ENCODE measurements at regions not wholly inside any gene's neighbourhood (a gene's known extent, or its start where the extent isn't known, plus 50 kb on each side); places are given as distances from the start of the nearest gene placed in this dataset.

GRCh38 chr6:164216368-164216767 lies 801.9 kb downstream of the QKI start:
- H3K4me3 ChIP-seq: peak overlapping the region in 3 of 4 donors; percentile 1 to 24 (median 18)
- no peak overlapping the region for H3K27ac ChIP-seq
- H3K4me1 ChIP-seq: peaks cover 0 to 4% of the 10 kb centered on the region in 2 donors
- intact Hi-C loops (cut with DNase I; ENCODE audit: low total_unique reads): no loop called here
- in situ Hi-C loops (cut with MboI; ENCODE audit: low sequenced_read_pairs in 4 of 4): no loop called here
- TF ChIP-seq, protein P1, sequence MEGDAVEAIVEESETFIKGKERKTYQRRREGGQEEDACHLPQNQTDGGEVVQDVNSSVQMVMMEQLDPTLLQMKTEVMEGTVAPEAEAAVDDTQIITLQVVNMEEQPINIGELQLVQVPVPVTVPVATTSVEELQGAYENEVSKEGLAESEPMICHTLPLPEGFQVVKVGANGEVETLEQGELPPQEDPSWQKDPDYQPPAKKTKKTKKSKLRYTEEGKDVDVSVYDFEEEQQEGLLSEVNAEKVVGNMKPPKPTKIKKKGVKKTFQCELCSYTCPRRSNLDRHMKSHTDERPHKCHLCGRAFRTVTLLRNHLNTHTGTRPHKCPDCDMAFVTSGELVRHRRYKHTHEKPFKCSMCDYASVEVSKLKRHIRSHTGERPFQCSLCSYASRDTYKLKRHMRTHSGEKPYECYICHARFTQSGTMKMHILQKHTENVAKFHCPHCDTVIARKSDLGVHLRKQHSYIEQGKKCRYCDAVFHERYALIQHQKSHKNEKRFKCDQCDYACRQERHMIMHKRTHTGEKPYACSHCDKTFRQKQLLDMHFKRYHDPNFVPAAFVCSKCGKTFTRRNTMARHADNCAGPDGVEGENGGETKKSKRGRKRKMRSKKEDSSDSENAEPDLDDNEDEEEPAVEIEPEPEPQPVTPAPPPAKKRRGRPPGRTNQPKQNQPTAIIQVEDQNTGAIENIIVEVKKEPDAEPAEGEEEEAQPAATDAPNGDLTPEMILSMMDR (IDR thresholded peaks at IDR 0.05 in 4 of 5, conservative IDR thresholded peaks at IDR 0.05 in 1 of 5): peak in 2 of 5 experiments; percentile 28 to 31
- TF ChIP-seq POLR2A (IDR thresholded peaks at IDR 0.05): no peak
- ATAC-seq: peak; percentile 26 to 27
- H3K9me3 ChIP-seq: no peaks in the 10 kb centered on the region
- H3K36me3 ChIP-seq: no peaks in the 10 kb centered on the region
- H3K27me3 ChIP-seq: no peaks in the 10 kb centered on the region
- no peak for DNase-seq

GRCh38 chr6:164214066-164214465 lies 799.5 kb downstream of the QKI start:
- Histone ChIP-seq H3K4me3 (no peak overlapping the region), H3K27me3 (no peaks in the 10 kb centered on the region), H3K4me1 (peaks cover 0 to 4% of the 10 kb centered on the region in 2 donors), H3K9me3 (no peaks in the 10 kb centered on the region), H3K27ac (no peak overlapping the region), H3K36me3 (no peaks in the 10 kb centered on the region)
- intact Hi-C loops (cut with DNase I; ENCODE audit: low total_unique reads): no loop called here
- TF ChIP-seq POLR2A (IDR thresholded peaks at IDR 0.05): no peak
- TF ChIP-seq, protein P1 (IDR thresholded peaks at IDR 0.05 in 4 of 5, conservative IDR thresholded peaks at IDR 0.05 in 1 of 5): no peak
- in situ Hi-C loops (cut with MboI; ENCODE audit: low sequenced_read_pairs in 4 of 4): no loop called here
- ATAC-seq: no peak
- no peak for DNase-seq

DNA sequence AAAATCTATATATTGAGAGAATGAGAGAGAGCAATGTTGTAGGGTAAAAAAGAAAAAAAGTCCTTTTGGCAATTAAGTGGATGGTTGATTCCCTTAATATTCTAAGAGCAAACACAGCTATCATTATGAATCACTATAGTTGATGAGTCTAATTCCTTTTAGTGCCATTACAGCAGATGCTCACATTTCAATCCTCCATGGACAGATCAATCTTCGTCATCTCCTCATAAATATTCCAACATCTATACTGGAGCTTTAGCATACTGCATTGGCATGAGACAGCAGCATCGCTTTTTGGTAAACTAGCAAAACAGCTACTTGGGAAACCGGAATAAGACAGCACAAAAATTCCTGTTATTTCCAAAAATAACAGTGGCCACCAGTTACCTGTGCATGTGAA lies 796.7 kb downstream of the QKI start:
- ATAC-seq (no peak), DNase-seq (no peak)
- Histone ChIP-seq H3K36me3 (no peaks in the 10 kb centered on the region), H3K27ac (no peak overlapping the region), H3K9me3 (no peaks in the 10 kb centered on the region), H3K4me1 (peaks cover 0 to under 1% of the 10 kb centered on the region in 2 donors), H3K27me3 (no peaks in the 10 kb centered on the region), H3K4me3 (no peak overlapping the region)
- no peak for TF ChIP-seq POLR2A (IDR thresholded peaks at IDR 0.05)
- TF ChIP-seq, protein P1 (IDR thresholded peaks at IDR 0.05 in 4 of 5, conservative IDR thresholded peaks at IDR 0.05 in 1 of 5): no peak
- in situ Hi-C loops (cut with MboI; ENCODE audit: low sequenced_read_pairs in 4 of 4) (no loop called here), intact Hi-C loops (cut with DNase I; ENCODE audit: low total_unique reads) (no loop called here)

- Histone ChIP-seq H3K27me3 (no peaks in the 10 kb centered on the region), H3K27ac (no peak overlapping the region), H3K4me1 (no peaks in the 10 kb centered on the region), H3K36me3 (no peaks in the 10 kb centered on the region), H3K9me3 (no peaks in the 10 kb centered on the region), H3K4me3 (no peak overlapping the region)
- in situ Hi-C loops (cut with MboI; ENCODE audit: low sequenced_read_pairs in 4 of 4) (no loop called here), intact Hi-C loops (cut with DNase I; ENCODE audit: low total_unique reads) (no loop called here)
- DNase-seq (no peak), ATAC-seq (no peak)
- no peak for TF ChIP-seq POLR2A (IDR thresholded peaks at IDR 0.05)
- TF ChIP-seq, protein P1 (IDR thresholded peaks at IDR 0.05 in 4 of 5, conservative IDR thresholded peaks at IDR 0.05 in 1 of 5): no peak
Measured at GRCh38 chr6:164210783-164211182, 796.3 kb downstream of the QKI start.

DNA sequence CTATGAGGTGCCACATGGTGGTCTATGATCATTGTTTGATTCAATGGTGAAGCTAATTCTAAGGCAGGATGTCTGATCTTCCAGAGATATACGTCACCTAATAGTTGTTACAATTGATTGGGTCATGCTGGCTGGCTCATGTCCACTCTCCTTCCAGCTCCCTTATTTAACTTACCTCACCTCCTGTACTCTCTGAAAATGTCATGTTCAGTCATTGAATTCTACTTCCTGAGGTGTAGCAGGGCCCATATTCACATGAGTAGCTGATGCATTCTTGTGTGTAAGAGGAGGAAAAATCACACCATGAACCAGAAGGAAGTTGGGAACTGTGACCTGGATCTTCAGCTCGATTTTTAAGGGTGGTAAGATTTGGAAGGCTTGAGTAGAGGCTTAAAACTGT lies 795.8 kb downstream of the QKI start:
- H3K4me1 ChIP-seq: no peaks in the 10 kb centered on the region
- H3K9me3 ChIP-seq: no peaks in the 10 kb centered on the region
- no peak for TF ChIP-seq POLR2A (IDR thresholded peaks at IDR 0.05)
- TF ChIP-seq, protein P1 (IDR thresholded peaks at IDR 0.05 in 4 of 5, conservative IDR thresholded peaks at IDR 0.05 in 1 of 5): no peak
- ATAC-seq: no peak
- no peaks in the 10 kb centered on the region for H3K27me3 ChIP-seq
- intact Hi-C loops (cut with DNase I; ENCODE audit: low total_unique reads) (no loop called here), in situ Hi-C loops (cut with MboI; ENCODE audit: low sequenced_read_pairs in 4 of 4) (no loop called here)
- no peaks in the 10 kb centered on the region for H3K36me3 ChIP-seq
- H3K4me3 ChIP-seq: no peak overlapping the region
- DNase-seq: no peak
- H3K27ac ChIP-seq: no peak overlapping the region

Measured in gastrocnemius medialis (tissue), 4 donors.